ENCODE measurements at regions not wholly inside any gene's neighbourhood (a gene's known extent, or its start where the extent isn't known, plus 50 kb on each side); places are given as distances from the start of the nearest gene placed in this dataset.

DNA sequence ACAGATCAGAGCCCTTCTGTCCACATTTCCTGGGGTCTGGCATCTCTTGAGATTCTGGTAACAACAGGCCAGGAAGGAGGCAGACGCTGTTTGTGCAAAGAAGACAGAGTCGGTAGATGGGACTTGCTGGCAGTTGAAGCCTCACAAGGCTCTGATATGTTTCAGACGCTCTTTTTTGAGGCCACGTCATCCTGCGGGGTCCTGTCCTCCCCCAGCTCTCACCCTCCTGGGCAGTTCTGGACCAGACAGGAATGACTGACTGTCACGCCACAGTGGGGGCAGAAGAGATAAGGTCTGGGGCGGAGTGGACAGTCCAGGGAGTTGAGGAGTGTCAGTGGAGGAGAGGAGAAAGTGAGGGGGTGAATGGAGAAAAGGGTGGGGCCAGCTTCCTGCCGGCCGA lies 87.1 kb upstream of the SULF2 start:
- Histone ChIP-seq H3K9me3 (ENCODE audit: control insufficient read depth, insufficient read depth, low read length) (no peaks in the 10 kb centered on the region), H3K4me2 (ENCODE audit: low read length) (no peak overlapping the region), H3K9me2 (replicated peaks; ENCODE audit: control insufficient read depth, low read length) (no peaks in the 10 kb centered on the region), H3K27ac (ENCODE audit: low read depth, low read length) (no peak overlapping the region), H3K4me1 (ENCODE audit: control insufficient read depth, low read length) (no peaks in the 10 kb centered on the region), H3K27me3 (ENCODE audit: control insufficient read depth, low read length) (0 out of 2 replicates have a peak, but pooled peaks cover 3% of the 10 kb centered on the region), H3K79me2 (ENCODE audit: control insufficient read depth, low read length) (no peaks in the 10 kb centered on the region), H3F3A (ENCODE audit: control insufficient read depth, insufficient read depth) (no peaks in the 10 kb centered on the region), H3K4me3 (ENCODE audit: low read length) (no peak overlapping the region), H4K20me1 (ENCODE audit: control insufficient read depth, insufficient read depth, low read depth, low read length) (no peaks in the 10 kb centered on the region), H3K36me3 (ENCODE audit: control insufficient read depth, low read length) (no peaks in the 10 kb centered on the region)
- TF ChIP-seq EZH2phosphoT487 (IDR thresholded peaks at IDR 0.05; ENCODE audit: borderline replicate concordance, low read length) (no peak), CTCF (IDR thresholded peaks at IDR 0.05; ENCODE audit: low read depth, low read length, poor library complexity, severe bottlenecking) (no peak)

GRCh38 chr20:47870475-47870874 lies 85.2 kb upstream of the SULF2 start:
- no peaks in the 10 kb centered on the region for H3K79me2 ChIP-seq (ENCODE audit: control insufficient read depth, low read length)
- TF ChIP-seq EZH2phosphoT487 (IDR thresholded peaks at IDR 0.05; ENCODE audit: borderline replicate concordance, low read length) (no peak), CTCF (IDR thresholded peaks at IDR 0.05; ENCODE audit: low read depth, low read length, poor library complexity, severe bottlenecking) (no peak)
- H3K4me2 ChIP-seq (ENCODE audit: low read length), result no peak overlapping the region
- H3K4me3 ChIP-seq (ENCODE audit: low read length), result no peak overlapping the region
- no peaks in the 10 kb centered on the region for H3K9me2 ChIP-seq (replicated peaks; ENCODE audit: control insufficient read depth, low read length)
- H3F3A ChIP-seq (ENCODE audit: control insufficient read depth, insufficient read depth), result no peaks in the 10 kb centered on the region
- no peaks in the 10 kb centered on the region for H3K4me1 ChIP-seq (ENCODE audit: control insufficient read depth, low read length)
- H3K9me3 ChIP-seq (ENCODE audit: control insufficient read depth, insufficient read depth, low read length), result no peaks in the 10 kb centered on the region
- H3K27ac ChIP-seq (ENCODE audit: low read depth, low read length), result no peak overlapping the region
- no peaks in the 10 kb centered on the region for H3K27me3 ChIP-seq (ENCODE audit: control insufficient read depth, low read length)
- H3K36me3 ChIP-seq (ENCODE audit: control insufficient read depth, low read length), result no peaks in the 10 kb centered on the region
- H4K20me1 ChIP-seq (ENCODE audit: control insufficient read depth, insufficient read depth, low read depth, low read length), result no peaks in the 10 kb centered on the region

DNA sequence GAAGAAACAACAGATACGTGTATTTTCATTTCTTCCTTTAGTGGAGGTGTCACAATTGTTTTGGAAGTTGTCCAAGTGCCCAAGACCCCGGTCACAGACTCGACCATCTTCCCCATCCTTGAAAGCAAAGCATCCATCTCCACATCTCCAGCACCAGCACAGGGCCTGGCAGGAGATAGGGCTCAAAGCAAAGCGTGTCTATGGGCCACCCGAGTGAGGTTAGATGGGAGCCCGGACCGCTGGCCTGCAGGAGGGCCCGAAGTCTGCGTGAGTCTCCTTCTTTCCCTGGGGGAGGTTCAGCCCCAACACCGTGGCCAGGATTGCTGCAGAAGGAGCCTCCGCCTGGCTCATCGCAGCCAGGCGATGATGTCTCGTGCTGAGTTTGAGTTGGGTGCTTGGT lies 83.5 kb upstream of the SULF2 start:
- no peaks in the 10 kb centered on the region for H3F3A ChIP-seq (ENCODE audit: control insufficient read depth, insufficient read depth)
- TF ChIP-seq EZH2phosphoT487 (IDR thresholded peaks at IDR 0.05; ENCODE audit: borderline replicate concordance, low read length), result no peak
- no peak for TF ChIP-seq CTCF (IDR thresholded peaks at IDR 0.05; ENCODE audit: low read depth, low read length, poor library complexity, severe bottlenecking)
- H3K4me1 ChIP-seq (ENCODE audit: control insufficient read depth, low read length), result no peaks in the 10 kb centered on the region
- no peaks in the 10 kb centered on the region for H3K9me2 ChIP-seq (replicated peaks; ENCODE audit: control insufficient read depth, low read length)
- no peaks in the 10 kb centered on the region for H3K9me3 ChIP-seq (ENCODE audit: control insufficient read depth, insufficient read depth, low read length)
- H3K27ac ChIP-seq (ENCODE audit: low read depth, low read length), result no peak overlapping the region
- no peaks in the 10 kb centered on the region for H4K20me1 ChIP-seq (ENCODE audit: control insufficient read depth, insufficient read depth, low read depth, low read length)
- H3K4me2 ChIP-seq (ENCODE audit: low read length), result no peak overlapping the region
- peaks cover 3% of the 10 kb centered on the region; the same call in 1 of the 2 replicates for H3K27me3 ChIP-seq (ENCODE audit: control insufficient read depth, low read length)
- H3K4me3 ChIP-seq (ENCODE audit: low read length), result no peak overlapping the region
- H3K36me3 ChIP-seq (ENCODE audit: control insufficient read depth, low read length), result no peaks in the 10 kb centered on the region
- H3K79me2 ChIP-seq (ENCODE audit: control insufficient read depth, low read length), result no peaks in the 10 kb centered on the region

DNA sequence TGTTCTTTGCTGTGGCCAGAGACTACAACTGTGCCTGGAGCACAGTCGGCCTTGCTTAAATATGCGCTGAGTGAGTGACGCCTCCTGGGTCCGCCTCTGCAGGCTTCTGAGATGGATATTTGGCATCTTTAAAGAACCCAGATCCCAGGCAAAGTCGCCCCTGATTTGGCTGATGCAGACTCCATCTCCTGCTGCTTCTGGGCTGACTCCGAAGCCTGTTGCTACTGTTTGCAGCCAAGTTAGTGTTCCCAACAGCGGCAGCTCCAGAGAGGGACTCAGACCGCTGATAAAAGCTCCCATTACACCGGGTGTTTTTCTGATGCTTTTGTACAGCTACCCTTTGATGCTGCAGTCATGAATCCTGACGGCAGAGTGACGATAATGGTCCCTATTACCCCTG lies 83.0 kb upstream of the SULF2 start:
- no peak for TF ChIP-seq CTCF (IDR thresholded peaks at IDR 0.05; ENCODE audit: low read depth, low read length, poor library complexity, severe bottlenecking)
- TF ChIP-seq EZH2phosphoT487 (IDR thresholded peaks at IDR 0.05; ENCODE audit: borderline replicate concordance, low read length), result no peak
- H3K4me1 ChIP-seq (ENCODE audit: control insufficient read depth, low read length), result no peaks in the 10 kb centered on the region
- no peak overlapping the region for H3K4me2 ChIP-seq (ENCODE audit: low read length)
- peaks cover 8% of the 10 kb centered on the region; the same call in 1 of the 2 replicates for H3K27me3 ChIP-seq (ENCODE audit: control insufficient read depth, low read length)
- H3K9me3 ChIP-seq (ENCODE audit: control insufficient read depth, insufficient read depth, low read length), result no peaks in the 10 kb centered on the region
- H3K79me2 ChIP-seq (ENCODE audit: control insufficient read depth, low read length), result no peaks in the 10 kb centered on the region
- no peak overlapping the region for H3K4me3 ChIP-seq (ENCODE audit: low read length)
- H3K27ac ChIP-seq (ENCODE audit: low read depth, low read length), result no peak overlapping the region
- H4K20me1 ChIP-seq (ENCODE audit: control insufficient read depth, insufficient read depth, low read depth, low read length), result no peaks in the 10 kb centered on the region
- no peaks in the 10 kb centered on the region for H3F3A ChIP-seq (ENCODE audit: control insufficient read depth, insufficient read depth)
- no peaks in the 10 kb centered on the region for H3K36me3 ChIP-seq (ENCODE audit: control insufficient read depth, low read length)
- H3K9me2 ChIP-seq (replicated peaks; ENCODE audit: control insufficient read depth, low read length), result no peaks in the 10 kb centered on the region
